Tibial nerve (tissue), 4 donors: ENCODE measurements at regions not wholly inside any gene's neighbourhood (a gene's known extent, or its start where the extent isn't known, plus 50 kb on each side); places are given as distances from the start of the nearest gene placed in this dataset.

Experiments
- CTCF ChIP-seq, 5 experiments: fragments of 200-600 bp in 3 of 5; fragments of 450-650 bp in 2 of 5; sonication (generic) in 3 of 5; IDR thresholded peaks; one replicate each; pipeline ENCODE4 v1.5.1; 2016 to 2019; ENCODE audit warnings: antibody characterized with exemption in 5 of 5, mild to moderate bottlenecking in 3 of 5, moderate library complexity in 2 of 5
- EP300 ChIP-seq, 2 donors: sonication (generic); formaldehyde crosslinking; IDR thresholded peaks; one replicate each; pipeline ENCODE4 v1.6.1; 2017; ENCODE audit warnings: antibody characterized with exemption in 2 of 2, mild to moderate bottlenecking in 1 of 2
- POLR2A ChIP-seq, 2 donors: fragments of 450-650 bp; IDR thresholded peaks; one replicate each; pipeline ENCODE4 v1.6.1; 2017; ENCODE audit warnings: antibody characterized with exemption in 2 of 2, mild to moderate bottlenecking in 2 of 2, moderate library complexity in 2 of 2

DNA sequence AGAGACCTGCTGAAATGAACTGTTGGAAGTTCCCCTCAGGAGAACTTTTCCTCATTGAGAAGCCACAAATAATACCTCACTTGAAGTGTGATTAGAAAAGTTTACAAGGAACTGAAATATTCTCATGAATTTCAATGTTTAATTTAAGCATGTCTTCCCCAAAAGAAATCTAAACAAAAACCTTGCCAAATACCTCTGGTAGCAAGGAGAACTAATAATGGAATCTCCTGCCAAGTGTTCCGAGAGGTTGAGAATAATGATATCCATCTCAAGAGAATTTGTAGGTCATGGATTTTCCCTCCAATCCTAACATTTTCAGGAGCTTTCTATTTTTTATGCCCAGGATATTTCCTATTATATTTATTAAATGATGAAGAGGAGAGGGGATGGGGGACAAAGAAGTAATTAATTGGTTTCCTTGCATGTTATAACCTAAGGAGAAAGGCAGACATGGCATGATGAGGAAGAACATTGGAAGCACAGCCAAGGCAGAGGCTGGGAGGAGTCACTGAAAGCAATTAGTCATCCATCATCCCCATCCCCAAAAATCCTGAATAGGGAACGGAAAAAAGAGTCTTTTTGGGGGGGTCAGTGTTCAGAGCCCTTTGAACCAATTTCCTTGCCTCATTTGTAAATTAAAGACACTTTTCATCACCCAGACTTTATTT is 93.6 kb upstream of the IL6 start:
- TF ChIP-seq EP300 (IDR thresholded peaks at IDR 0.05) (no peak), CTCF (IDR thresholded peaks at IDR 0.05) (no peak), POLR2A (IDR thresholded peaks at IDR 0.05) (no peak)
